Heart left ventricle (tissue), 13 donors: ENCODE measurements at regions not wholly inside any gene's neighbourhood (a gene's known extent, or its start where the extent isn't known, plus 50 kb on each side); places are given as distances from the start of the nearest gene placed in this dataset.

Experiments
- POLR2A ChIP-seq, 2 donors: fragments of 450-650 bp; IDR thresholded peaks; one replicate each; pipeline ENCODE4 v1.6.1; 2017; ENCODE audit warnings: antibody characterized with exemption in 2 of 2, mild to moderate bottlenecking in 2 of 2, moderate library complexity in 2 of 2
- TF ChIP-seq, protein P1 (sequence below), 12 donors: fragments of 200-600 bp; sonication (generic) in 4 of 12; IDR thresholded peaks; one replicate each; pipeline versions ENCODE4 v1.5.0 to v1.8.0; 2018 to 2022; ENCODE audit warnings: antibody characterized with exemption in 12 of 12, mild to moderate bottlenecking in 5 of 12
- donor health status: ischemic (EF 13 %, LVEDD 7.1; RV severe dilation, severe dysfunction).
- donor health status: DM: no; HTN: yes; CAD: no.
- donor health status: DM: no; HTN: no; CAD: no.
- donor health status: ischemic (EF 25% LVEDD 6.9; RV normal size, moderate dysfunction).
- donor health status: ischemic (EF 25% LVEDD 5.7; RV mildly dilated, moderate dysfunction).
- donor health status: ischemic (EF 35%, LVEDD 5.7; RV mildly dilated, moderate dysfunction).
- donor health status: nonischemic (EF 11% LVEDD 7.7; RV severe dilation, severe dysfunction).
- donor health status: DM: yes; HTN: yes; CAD: no.
- donor health status: PGD.
- donor health status: ischemic (EF 29% LVEDD 5.4; RV normal size, mild dysfunction).
- donor health status: nonischemic (EF 23%, LVEDD 6.1; RV moderate dilation, normal function).

- TF ChIP-seq, protein P1, sequence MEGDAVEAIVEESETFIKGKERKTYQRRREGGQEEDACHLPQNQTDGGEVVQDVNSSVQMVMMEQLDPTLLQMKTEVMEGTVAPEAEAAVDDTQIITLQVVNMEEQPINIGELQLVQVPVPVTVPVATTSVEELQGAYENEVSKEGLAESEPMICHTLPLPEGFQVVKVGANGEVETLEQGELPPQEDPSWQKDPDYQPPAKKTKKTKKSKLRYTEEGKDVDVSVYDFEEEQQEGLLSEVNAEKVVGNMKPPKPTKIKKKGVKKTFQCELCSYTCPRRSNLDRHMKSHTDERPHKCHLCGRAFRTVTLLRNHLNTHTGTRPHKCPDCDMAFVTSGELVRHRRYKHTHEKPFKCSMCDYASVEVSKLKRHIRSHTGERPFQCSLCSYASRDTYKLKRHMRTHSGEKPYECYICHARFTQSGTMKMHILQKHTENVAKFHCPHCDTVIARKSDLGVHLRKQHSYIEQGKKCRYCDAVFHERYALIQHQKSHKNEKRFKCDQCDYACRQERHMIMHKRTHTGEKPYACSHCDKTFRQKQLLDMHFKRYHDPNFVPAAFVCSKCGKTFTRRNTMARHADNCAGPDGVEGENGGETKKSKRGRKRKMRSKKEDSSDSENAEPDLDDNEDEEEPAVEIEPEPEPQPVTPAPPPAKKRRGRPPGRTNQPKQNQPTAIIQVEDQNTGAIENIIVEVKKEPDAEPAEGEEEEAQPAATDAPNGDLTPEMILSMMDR (IDR thresholded peaks at IDR 0.05): no peak
- no peak for TF ChIP-seq POLR2A (IDR thresholded peaks at IDR 0.05)
These were observed 92.9 kb upstream of the MAX start for GRCh38 chr14:65195042-65195719.
